ENCODE measurements at regions not wholly inside any gene's neighbourhood (a gene's known extent, or its start where the extent isn't known, plus 50 kb on each side); places are given as distances from the start of the nearest gene placed in this dataset.

DNA sequence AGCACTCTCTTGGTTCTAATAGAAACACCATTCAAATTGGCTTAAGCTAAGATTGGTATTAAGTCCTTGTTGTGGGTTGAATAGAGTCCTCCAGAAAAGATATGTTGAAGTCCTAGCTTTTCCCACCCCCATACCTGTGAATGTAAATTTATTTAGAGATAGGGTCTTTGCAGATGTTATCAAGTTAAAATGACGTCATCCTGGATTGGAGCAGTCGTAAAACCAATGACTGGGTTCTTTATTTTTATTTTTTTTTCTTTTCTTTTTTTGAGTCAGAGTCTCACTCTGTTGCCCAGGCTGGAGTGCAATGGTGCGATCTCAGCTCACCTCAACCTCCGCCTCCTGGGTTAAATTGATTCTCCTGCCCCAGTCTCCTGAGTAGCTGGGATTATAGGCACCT is 658.6 kb upstream of the RBFOX1 start:
- TF ChIP-seq CTCF (IDR thresholded peaks at IDR 0.05; ENCODE audit: borderline replicate concordance, control extremely low read depth, extremely low read depth, insufficient read depth, missing control alignments) = no peak
- no peak for DNase-seq (ENCODE audit: low spot score)
- in situ Hi-C loops (cut with MboI; ENCODE audit: low sequenced_read_pairs, unreplicated experiment) = no loop called here

DNA sequence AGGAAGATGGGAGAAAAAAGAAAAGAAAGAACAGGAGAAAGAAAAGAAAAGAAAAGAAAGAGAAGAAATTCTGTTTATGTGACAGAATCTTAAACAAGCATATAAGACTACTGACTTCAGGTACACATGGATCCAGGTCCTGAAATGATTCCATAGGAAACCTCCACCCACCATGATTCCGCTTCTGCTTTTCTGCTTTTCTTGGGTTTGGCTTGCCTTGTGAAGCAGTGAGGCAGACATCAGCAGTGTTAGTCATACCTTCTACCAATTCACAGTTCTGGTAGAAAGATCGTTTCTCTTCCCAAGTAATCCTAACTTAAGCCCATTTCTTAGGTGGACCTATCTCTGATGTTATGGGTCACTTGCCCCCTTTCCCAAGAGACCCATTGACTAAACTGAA is 660.1 kb upstream of the RBFOX1 start:
- in situ Hi-C loops (cut with MboI; ENCODE audit: low sequenced_read_pairs, unreplicated experiment) = no loop called here

GRCh38 chr16:6667393-6667792 is 665.3 kb upstream of the RBFOX1 start:
- in situ Hi-C loops (cut with MboI; ENCODE audit: low sequenced_read_pairs, unreplicated experiment) = no loop called here
- DNase-seq (ENCODE audit: low spot score) = no peak
- no peak for TF ChIP-seq CTCF (IDR thresholded peaks at IDR 0.05; ENCODE audit: borderline replicate concordance, control extremely low read depth, extremely low read depth, insufficient read depth, missing control alignments)

More for the DNA sequence above, 660.1 kb upstream of the RBFOX1 start:
- DNase-seq (ENCODE audit: low spot score) = no peak
- no peak for TF ChIP-seq CTCF (IDR thresholded peaks at IDR 0.05; ENCODE audit: borderline replicate concordance, control extremely low read depth, extremely low read depth, insufficient read depth, missing control alignments)

- in situ Hi-C loops (cut with MboI; ENCODE audit: low sequenced_read_pairs, unreplicated experiment) = no loop called here
- TF ChIP-seq CTCF (IDR thresholded peaks at IDR 0.05; ENCODE audit: borderline replicate concordance, control extremely low read depth, extremely low read depth, insufficient read depth, missing control alignments) = no peak
- DNase-seq (ENCODE audit: low spot score) = no peak
Observed at GRCh38 chr16:6665126-6665525, 667.5 kb upstream of the RBFOX1 start.

DNA sequence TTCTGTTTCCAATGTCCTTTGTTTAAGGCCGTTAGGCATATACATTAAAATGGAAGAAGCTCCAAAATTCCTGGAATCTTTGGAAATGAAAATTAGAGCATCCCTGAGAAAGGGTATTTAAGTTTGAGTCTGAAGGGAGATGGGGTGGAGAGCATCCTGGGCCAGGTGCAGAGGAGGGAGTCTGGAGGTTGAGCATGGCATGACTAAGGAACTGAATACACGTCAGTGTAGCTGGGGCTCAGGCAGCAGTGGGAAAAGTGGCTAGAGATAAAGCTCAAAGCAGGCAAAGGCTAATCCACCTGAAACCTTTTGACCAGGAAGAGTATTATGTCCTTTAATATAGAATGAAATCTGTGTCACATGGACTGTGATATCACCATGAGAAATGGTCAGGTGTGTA is 669.0 kb upstream of the RBFOX1 start:
- no peak for TF ChIP-seq CTCF (IDR thresholded peaks at IDR 0.05; ENCODE audit: borderline replicate concordance, control extremely low read depth, extremely low read depth, insufficient read depth, missing control alignments)
- in situ Hi-C loops (cut with MboI; ENCODE audit: low sequenced_read_pairs, unreplicated experiment) = no loop called here
- DNase-seq (ENCODE audit: low spot score) = no peak

- in situ Hi-C loops (cut with MboI; ENCODE audit: low sequenced_read_pairs, unreplicated experiment) = no loop called here
- DNase-seq (ENCODE audit: low spot score) = no peak
- no peak for TF ChIP-seq CTCF (IDR thresholded peaks at IDR 0.05; ENCODE audit: borderline replicate concordance, control extremely low read depth, extremely low read depth, insufficient read depth, missing control alignments)
Observed at GRCh38 chr16:6656760-6657159, 675.9 kb upstream of the RBFOX1 start.

DNA sequence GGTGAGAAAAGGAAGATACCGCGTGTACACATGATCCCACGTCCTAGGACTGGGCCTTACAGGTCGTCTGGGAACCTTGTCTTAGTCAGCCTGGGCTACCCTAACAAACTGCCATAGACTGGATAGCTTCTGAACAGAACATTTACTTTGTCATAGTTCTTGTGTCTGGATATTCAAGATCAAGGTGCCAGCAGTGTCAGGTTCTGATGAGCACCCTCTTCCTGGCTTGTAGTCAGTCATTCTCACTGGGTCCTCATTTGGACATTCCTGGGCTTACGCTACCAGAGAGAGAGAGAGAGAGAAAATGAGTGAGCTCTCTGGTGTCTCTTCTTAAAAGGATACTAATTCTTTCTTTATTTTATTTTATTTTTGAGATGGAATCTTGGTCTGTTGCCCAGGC is 685.8 kb upstream of the RBFOX1 start:
- no peak for DNase-seq (ENCODE audit: low spot score)
- in situ Hi-C loops (cut with MboI; ENCODE audit: low sequenced_read_pairs, unreplicated experiment) = no loop called here
- TF ChIP-seq CTCF (IDR thresholded peaks at IDR 0.05; ENCODE audit: borderline replicate concordance, control extremely low read depth, extremely low read depth, insufficient read depth, missing control alignments) = no peak

Measured in GM13976 (cell line).